D721Med (cell line): ENCODE measurements at regions not wholly inside any gene's neighbourhood (a gene's known extent, or its start where the extent isn't known, plus 50 kb on each side); places are given as distances from the start of the nearest gene placed in this dataset.

Experiments used
- DNase-seq: peaks from one replicate; pipeline ENCODE4 v3.0.0; 2011; ENCODE audit warnings: low spot score; ENCODE audit not compliant: insufficient read length
- FAIRE-seq: peaks from 2 replicates; lab custom pipeline; 2011; peaks lifted over from hg19 to GRCh38; lab: Jason Lieb, UNC
- TF ChIP-seq, protein P1 (sequence below): IDR thresholded peaks from 2 replicates; pipeline ENCODE4 v1.5.1; 2012; ENCODE audit warnings: mild to moderate bottlenecking, control low read depth; ENCODE audit not compliant: insufficient read depth; ENCODE audit errors: missing control alignments

DNA sequence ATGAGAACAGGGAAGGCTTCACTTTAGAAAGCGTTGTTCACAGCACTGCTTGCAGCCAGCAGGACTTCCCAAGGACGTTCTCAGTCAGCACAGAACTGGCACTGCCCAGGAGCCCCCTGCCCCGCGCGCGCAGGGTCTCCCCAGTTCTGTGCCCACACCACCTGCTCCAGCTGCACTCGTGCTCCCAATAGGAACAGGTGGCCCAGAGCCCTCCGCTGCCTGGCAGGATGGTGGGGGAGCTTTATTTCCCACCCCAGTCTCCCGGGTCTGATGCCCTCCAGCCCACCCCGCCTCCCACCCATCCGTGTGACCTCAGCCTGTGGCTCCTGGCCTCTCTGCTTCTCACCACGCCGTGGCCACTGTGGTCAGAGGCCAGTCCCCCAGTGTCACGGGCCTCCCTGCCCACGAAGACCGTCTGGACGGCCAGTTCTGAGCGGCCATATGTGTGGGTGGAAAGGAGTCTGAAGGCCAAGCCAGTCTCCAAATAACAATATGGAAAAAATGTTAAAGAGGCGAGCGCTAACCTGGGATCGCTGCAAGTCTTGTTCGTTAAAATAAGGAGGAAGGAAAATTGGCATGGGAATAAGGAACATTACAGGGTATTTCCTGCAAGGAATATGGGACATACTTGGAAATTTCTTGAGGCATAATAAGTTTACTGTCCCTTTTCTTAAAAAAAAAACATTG is 54.6 kb upstream of the PCSK6 start:
- TF ChIP-seq, protein P1, sequence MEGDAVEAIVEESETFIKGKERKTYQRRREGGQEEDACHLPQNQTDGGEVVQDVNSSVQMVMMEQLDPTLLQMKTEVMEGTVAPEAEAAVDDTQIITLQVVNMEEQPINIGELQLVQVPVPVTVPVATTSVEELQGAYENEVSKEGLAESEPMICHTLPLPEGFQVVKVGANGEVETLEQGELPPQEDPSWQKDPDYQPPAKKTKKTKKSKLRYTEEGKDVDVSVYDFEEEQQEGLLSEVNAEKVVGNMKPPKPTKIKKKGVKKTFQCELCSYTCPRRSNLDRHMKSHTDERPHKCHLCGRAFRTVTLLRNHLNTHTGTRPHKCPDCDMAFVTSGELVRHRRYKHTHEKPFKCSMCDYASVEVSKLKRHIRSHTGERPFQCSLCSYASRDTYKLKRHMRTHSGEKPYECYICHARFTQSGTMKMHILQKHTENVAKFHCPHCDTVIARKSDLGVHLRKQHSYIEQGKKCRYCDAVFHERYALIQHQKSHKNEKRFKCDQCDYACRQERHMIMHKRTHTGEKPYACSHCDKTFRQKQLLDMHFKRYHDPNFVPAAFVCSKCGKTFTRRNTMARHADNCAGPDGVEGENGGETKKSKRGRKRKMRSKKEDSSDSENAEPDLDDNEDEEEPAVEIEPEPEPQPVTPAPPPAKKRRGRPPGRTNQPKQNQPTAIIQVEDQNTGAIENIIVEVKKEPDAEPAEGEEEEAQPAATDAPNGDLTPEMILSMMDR = no peak
- no peak for DNase-seq
- FAIRE-seq = no peak

DNA sequence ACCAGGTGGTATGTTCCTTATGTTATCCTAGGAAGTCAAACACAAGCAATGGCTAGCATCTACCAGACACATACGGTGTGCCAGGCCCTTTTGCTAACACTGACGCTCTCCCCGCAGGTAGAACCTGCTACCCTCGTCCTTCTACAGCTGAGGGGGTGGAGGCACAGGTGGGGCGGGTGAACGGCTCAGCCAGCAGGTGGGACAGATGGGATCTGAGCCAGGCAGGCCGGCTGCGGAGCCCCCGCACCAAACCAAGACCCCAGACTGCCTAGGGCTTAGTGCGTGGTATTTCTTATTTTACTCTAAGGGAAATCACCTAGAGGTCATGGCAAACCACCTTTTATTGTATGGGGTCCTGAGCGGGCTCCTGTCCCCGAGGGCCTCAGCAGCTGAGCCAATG is 53.9 kb upstream of the PCSK6 start:
- TF ChIP-seq, protein P1 = no peak
- FAIRE-seq = no peak
- no peak for DNase-seq

DNA sequence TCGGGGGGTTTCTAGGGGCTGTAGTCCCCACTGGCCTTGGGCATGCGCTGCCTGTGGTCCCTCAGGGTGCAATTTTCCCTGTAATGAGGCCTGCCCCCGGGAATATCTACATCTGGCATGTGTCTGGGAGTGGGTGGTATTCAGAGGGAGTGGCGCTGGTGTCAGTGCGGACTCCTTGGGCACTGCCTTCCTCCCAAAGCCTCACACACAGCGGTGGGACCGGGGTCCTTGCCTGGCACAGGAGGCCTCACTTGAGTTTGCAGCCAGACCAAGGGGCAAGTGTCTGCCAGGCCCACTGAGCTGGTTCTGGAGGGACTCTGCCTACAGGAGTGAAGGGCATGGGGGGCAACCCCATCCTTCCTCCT is 53.5 kb upstream of the PCSK6 start:
- FAIRE-seq = no peak
- TF ChIP-seq, protein P1 = no peak
- DNase-seq = no peak

DNA sequence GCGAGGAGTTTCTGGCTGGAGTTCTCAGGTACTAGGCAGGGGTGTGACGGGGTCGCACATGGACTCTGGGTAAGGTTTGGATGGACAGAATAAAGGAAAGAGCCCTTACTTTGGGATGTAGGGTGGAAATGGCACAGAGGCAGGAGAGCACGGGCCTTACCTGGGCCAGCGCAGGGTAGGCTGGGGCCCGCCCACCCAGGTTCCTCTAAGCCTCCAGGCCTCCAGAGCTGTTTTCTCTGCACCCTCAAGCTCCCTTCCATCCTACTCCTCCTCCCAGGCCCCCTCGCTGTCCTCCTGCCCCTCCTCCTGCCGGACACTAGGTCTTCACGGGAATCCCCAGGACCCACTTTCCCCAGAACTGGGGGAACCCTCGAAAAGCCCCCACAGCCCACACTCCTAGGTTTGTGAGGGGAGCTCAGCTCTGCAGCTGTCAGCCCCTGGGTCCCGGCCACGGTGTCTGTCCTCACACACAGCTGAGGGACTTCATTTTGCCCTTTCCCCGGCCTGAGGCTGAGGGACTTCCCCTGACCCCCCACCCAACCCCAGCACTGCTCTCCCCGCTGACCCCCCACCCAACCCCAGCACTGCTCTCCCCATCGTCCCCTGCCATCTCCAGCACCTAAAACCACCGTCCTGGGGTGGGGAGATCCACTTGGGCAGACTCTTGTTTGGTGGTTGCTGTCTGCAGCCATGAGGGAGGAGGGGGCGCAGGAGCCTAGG is 53.0 kb upstream of the PCSK6 start:
- TF ChIP-seq, protein P1 = no peak
- DNase-seq (no peak), FAIRE-seq (no peak)

DNA sequence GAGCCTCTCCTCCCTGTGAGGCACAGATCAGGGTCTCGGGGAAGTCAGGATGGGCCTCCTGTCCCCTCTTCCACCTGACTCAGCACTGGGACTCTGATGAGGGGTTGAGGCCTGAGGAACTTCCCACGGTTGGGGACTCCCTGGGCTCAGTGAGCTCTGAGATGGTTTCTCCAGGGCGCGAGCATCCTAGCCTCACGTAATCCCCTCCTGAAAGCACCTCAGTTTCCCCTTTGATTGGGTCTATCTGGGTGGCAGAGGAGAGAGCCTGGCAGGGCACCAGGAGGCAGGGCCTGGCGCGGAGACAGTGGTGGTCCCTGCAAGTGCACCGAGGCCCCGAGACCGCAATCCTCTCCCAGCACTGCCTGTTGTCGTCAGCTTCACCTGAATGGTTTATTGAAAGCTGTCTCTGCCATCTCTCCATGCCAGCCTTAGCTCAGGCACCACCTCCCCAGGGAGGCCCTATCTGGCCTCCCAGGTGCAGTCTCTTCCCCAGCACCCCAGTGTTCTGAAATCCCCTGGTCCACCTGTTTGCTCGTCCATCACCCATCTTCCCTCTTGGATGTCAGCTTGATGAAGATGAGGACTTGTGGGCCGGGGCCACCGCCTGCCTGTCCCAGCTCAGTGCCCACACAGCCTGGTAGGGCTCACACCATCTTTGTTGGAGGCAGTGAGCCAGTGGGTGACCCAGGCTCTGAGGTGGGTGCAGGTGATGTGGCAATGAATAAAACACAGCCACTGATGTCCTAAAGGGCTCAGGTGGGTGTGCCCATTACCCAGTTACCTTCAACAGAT is 52.2 kb upstream of the PCSK6 start:
- FAIRE-seq (no peak), DNase-seq (no peak)
- TF ChIP-seq, protein P1 = no peak

DNA sequence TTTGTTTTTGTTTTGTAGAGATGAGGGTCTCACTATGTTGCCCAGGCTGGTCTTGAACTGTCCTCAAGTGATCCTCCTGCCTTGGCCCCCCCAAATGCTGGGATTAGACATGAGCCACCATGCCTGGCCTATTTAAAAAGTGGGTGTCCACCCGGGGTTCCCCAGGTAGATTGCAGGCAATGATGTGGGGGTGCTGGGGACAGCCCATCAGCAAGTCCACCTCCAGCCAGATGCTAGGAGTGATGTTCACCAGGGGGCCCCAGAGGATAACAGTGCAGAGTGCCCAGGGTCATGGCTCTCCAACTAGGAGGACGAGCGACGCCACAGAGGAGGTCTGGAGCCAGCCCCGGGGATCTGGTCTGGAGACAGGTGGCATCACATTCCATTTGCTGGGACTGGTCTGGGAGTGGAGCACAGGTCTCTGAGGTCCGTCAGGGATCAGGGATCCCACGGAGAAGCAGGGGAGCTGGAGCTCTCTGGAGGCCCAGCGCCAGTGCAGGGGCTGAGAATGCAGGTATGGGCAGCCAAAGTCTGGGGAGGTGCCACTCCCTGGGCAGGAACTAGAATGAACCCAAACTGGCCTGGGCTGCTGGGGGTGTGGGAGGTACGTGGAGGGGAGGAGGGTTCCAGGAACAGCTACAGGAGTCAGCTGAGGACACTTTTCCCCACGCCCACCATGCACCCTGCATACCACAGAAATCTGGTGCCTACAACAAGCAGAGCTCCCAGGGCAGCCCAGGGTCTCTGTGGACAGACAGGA is 51.2 kb upstream of the PCSK6 start:
- TF ChIP-seq, protein P1 = no peak

More for the DNA sequence above, 51.2 kb upstream of the PCSK6 start:
- no peak for DNase-seq
- FAIRE-seq = no peak
